DMS 273 (cell line): ENCODE measurements at regions not wholly inside any gene's neighbourhood (a gene's known extent, or its start where the extent isn't known, plus 50 kb on each side); places are given as distances from the start of the nearest gene placed in this dataset.

Experiments used
- DNase-seq: peaks from one replicate; lab custom pipeline; 2025; ENCODE audit not compliant: unreplicated experiment; lab: John Stamatoyannopoulos, UW

GRCh38 chr9:1738511-1739100 lies 276.5 kb upstream of the SMARCA2 start:
- DNase-seq: no peak

DNA sequence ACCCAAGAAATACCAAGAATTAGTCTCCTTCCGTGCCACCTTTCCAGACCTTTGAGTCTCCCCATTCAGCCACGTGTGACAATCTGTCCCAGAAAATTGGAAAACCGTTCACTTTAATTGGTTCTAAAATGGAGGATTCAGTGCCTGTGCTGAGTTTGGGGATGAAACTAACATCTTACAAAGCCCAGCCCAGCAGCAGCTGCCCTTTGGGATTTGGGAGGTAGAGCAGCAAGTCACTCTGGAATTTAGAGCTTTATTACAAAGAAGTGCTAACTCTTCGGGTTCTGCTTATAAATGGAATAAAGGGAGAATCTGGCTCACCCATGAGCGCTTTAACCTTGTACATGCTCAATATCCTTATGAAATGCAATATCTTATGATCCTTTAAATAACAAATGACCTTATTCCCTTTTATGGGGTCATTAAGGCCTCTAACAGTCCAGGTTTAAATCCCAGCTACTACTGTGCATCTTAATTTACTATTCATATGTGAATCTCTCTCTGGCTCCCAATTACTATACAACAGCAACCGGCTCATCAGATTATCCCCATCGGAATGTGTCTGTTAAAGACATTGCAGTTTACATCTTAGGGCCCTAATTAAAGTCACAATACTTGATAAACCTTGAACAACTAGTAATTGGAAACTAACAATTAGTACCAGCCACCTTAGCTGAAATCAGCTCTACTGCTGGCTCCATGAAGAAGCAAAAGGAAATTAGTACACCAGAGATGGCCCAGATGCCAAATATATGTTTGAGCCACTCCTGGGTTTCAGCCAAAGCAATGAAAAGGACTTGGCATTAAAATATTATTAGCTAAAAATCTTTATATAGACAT lies 271.8 kb upstream of the SMARCA2 start:
- DNase-seq: no peak

DNA sequence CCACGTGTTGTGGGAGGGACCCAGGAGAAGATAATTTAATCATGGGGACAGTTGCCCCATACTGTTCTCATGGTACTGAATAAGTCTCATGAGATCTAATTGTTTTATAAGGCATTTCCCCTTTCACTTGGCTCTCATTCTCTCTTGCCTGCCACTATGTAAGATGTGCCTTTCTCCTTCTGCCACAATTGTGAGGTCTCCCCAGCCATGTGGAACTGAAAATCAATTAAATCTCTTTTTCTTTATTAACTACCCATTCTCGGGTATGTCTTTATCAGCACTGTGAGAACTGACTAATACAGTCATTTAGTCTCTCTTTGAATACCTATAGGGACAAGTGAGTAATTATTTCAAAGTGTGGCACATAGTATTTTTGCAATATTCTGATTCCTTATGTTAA lies 269.2 kb upstream of the SMARCA2 start:
- DNase-seq: no peak

- DNase-seq: no peak
These were observed 267.7 kb upstream of the SMARCA2 start for GRCh38 chr9:1747417-1747967.

DNA sequence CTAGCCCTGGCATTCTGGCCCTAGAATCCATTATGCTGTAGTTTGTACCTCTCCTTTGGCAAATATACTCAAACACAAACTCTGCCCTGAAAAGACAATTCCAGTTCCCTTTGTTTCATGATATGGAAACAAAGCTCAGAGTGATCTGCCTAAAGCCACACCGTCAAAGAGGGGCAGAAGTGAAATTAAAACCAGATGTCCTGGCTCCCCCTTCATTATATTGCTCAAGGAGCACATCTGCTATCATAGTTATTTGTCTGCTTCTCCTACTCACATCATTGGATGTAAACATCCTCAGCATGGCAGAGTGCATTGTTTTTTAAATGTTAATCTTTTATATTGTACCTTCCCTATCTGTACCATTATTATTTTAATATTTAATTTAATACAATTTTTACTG lies 266.7 kb upstream of the SMARCA2 start:
- peak; percentile 26 for DNase-seq

- DNase-seq: no peak
These were observed 258.0 kb upstream of the SMARCA2 start for GRCh38 chr9:1757186-1757585.

- peak; percentile 5 for DNase-seq
These were observed 256.1 kb upstream of the SMARCA2 start for GRCh38 chr9:1759009-1759408.

- DNase-seq: peak; percentile 10
These were observed 255.3 kb upstream of the SMARCA2 start for GRCh38 chr9:1759771-1760300.

- DNase-seq: no peak
These were observed 253.3 kb upstream of the SMARCA2 start for GRCh38 chr9:1761807-1762206.

GRCh38 chr9:1766042-1766441 lies 249.1 kb upstream of the SMARCA2 start:
- DNase-seq: no peak

GRCh38 chr9:1768561-1768960 lies 246.6 kb upstream of the SMARCA2 start:
- DNase-seq: no peak

GRCh38 chr9:1771094-1771789 lies 243.9 kb upstream of the SMARCA2 start:
- no peak for DNase-seq

GRCh38 chr9:1775230-1775629 lies 239.9 kb upstream of the SMARCA2 start:
- no peak for DNase-seq

- DNase-seq: no peak
These were observed 238.5 kb upstream of the SMARCA2 start for GRCh38 chr9:1776668-1777067.

- no peak for DNase-seq
These were observed 224.0 kb upstream of the SMARCA2 start for GRCh38 chr9:1791191-1791590.

- DNase-seq: peak; percentile 93
These were observed 220.4 kb upstream of the SMARCA2 start for GRCh38 chr9:1794547-1795270.

- no peak for DNase-seq
These were observed 210.8 kb upstream of the SMARCA2 start for GRCh38 chr9:1804128-1804865.

GRCh38 chr9:1829719-1830118 lies 185.4 kb upstream of the SMARCA2 start:
- no peak for DNase-seq

DNA sequence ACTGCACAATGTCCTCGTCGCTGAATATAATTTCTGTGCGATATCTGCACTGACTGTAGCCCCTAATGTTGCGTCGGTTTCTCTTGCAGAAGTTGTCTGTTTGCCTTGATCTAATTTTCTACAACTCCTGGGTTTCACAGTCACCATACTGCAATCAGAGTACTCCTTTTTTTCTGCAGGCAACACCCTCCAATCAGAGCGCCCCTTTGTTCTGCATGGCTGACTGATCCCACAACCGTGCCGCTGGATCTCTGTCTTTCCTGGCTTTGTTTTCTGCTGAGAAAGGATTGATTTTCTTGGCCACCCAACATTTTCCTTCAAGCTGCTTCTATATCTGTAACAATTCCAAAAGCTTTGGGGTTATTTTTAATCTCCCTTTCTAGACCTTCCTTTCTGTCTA lies 182.2 kb upstream of the SMARCA2 start:
- DNase-seq: no peak

- peak; percentile 81 for DNase-seq
These were observed 177.6 kb upstream of the SMARCA2 start for GRCh38 chr9:1837453-1838084.
